A549 (cell line): ENCODE measurements at regions not wholly inside any gene's neighbourhood (a gene's known extent, or its start where the extent isn't known, plus 50 kb on each side); places are given as distances from the start of the nearest gene placed in this dataset.

Experiments used
- CEBPB ChIP-seq, 2 experiments: fragments of >200 bp in 1 of 2; sonication (Bioruptor Twin) in 1 of 2; formaldehyde crosslinking in 1 of 2; IDR thresholded peaks; 2 replicates each; pipeline ENCODE4 v1.6.1; 2012 to 2016
- CHD2 ChIP-seq: fragments of 150-350 bp; IDR thresholded peaks from 2 replicates; pipeline ENCODE4 v1.6.1; 2014; ENCODE audit warnings: low read length; ENCODE audit not compliant: partially characterized antibody
- MAZ ChIP-seq: fragments of 150-350 bp; IDR thresholded peaks from 2 replicates; pipeline ENCODE4 v1.6.1; 2014; ENCODE audit warnings: antibody characterized with exemption, low read depth, low read length, borderline replicate concordance
- MYC ChIP-seq: IDR thresholded peaks from 2 replicates; pipeline ENCODE4 v1.6.1; 2012; ENCODE audit warnings: mild to moderate bottlenecking, inconsistent platforms, low read length, improper control_type of control experiment, borderline replicate concordance
- PHF8 ChIP-seq: fragments of 200-600 bp; sonication (generic); IDR thresholded peaks from 2 replicates; pipeline ENCODE4 v1.6.1; 2016; ENCODE audit warnings: low read depth, mild to moderate bottlenecking, antibody characterized with exemption, moderate library complexity, borderline replicate concordance
- POLR2A ChIP-seq: IDR thresholded peaks from 2 replicates; pipeline ENCODE4 v1.6.1; 2012; ENCODE audit warnings: mild to moderate bottlenecking, low read length
- POLR2AphosphoS2 ChIP-seq: conservative IDR thresholded peaks from 2 replicates; pipeline ENCODE4 v1.6.1; 2012; ENCODE audit warnings: low read length, improper control_type of control experiment, inconsistent platforms
- RFX5 ChIP-seq: fragments of 450-650 bp; IDR thresholded peaks from 2 replicates; pipeline ENCODE4 v1.7.1; 2014; ENCODE audit warnings: antibody characterized with exemption, mild to moderate bottlenecking, moderate library complexity
- RNF2 ChIP-seq: fragments of 200-600 bp; sonication (generic); IDR thresholded peaks from 2 replicates; pipeline ENCODE4 v1.6.1; 2016; ENCODE audit warnings: low read depth, mild to moderate bottlenecking, antibody characterized with exemption, moderate library complexity, borderline replicate concordance
- TF ChIP-seq, protein P1 (sequence below): fragments of >200 bp; sonication (Bioruptor Twin); formaldehyde crosslinking; IDR thresholded peaks from 3 replicates; pipeline ENCODE4 v1.5.1; 2016
- TF ChIP-seq, protein P2 (sequence below): IDR thresholded peaks from 2 replicates; pipeline ENCODE4 v1.6.1; 2012; ENCODE audit warnings: low read depth, borderline replicate concordance
- TF ChIP-seq, protein P3 (sequence below): fragments of 450-650 bp; IDR thresholded peaks from 2 replicates; pipeline ENCODE4 v1.6.1; 2014; ENCODE audit warnings: antibody characterized with exemption

DNA sequence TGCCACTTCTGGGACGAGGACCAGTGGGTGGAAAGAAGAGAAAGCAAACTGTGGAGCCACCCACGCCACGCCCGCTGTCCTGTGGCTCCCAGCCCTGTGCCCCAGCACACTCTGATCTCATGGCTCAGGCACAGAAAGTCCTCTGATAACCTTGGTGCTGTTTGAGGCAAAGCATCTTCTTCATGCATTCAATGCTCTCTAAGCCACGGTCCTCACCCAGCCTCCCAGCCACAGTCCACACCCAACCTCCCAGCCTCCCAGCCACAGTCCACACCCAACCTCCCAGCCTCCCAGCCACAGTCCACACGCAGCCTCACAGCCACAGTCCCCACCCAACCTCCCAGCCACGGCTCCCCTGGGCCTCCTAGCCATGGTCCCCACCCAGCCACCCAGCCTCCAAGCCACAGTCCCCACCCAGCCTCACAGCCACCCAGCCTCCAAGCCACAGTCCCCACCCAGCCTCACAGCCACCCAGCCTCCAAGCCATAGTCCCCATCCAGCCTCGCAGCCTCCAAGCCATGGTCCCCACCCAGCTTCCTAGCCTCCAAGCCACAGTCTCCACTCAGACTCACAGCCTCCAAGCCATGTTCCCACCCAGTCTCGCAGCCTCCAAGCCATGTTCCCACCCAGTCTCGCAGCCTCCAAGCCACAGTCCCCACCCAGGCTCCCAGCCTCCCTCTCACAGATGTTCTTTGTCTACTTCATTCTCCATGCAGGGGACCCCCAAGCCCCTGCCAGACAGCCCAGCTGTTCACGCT lies 74.9 kb downstream of the SOX1 start:
- TF ChIP-seq PHF8, result no peak
- TF ChIP-seq, protein P1, sequence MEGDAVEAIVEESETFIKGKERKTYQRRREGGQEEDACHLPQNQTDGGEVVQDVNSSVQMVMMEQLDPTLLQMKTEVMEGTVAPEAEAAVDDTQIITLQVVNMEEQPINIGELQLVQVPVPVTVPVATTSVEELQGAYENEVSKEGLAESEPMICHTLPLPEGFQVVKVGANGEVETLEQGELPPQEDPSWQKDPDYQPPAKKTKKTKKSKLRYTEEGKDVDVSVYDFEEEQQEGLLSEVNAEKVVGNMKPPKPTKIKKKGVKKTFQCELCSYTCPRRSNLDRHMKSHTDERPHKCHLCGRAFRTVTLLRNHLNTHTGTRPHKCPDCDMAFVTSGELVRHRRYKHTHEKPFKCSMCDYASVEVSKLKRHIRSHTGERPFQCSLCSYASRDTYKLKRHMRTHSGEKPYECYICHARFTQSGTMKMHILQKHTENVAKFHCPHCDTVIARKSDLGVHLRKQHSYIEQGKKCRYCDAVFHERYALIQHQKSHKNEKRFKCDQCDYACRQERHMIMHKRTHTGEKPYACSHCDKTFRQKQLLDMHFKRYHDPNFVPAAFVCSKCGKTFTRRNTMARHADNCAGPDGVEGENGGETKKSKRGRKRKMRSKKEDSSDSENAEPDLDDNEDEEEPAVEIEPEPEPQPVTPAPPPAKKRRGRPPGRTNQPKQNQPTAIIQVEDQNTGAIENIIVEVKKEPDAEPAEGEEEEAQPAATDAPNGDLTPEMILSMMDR, result no peak
- no peak for TF ChIP-seq POLR2A
- TF ChIP-seq CHD2, result no peak
- no peak for TF ChIP-seq CEBPB (IDR thresholded peaks at IDR 0.05)
- TF ChIP-seq RNF2, result no peak
- TF ChIP-seq MAZ, result no peak
- TF ChIP-seq MYC, result no peak
- TF ChIP-seq POLR2AphosphoS2, result no peak
- TF ChIP-seq, protein P2, sequence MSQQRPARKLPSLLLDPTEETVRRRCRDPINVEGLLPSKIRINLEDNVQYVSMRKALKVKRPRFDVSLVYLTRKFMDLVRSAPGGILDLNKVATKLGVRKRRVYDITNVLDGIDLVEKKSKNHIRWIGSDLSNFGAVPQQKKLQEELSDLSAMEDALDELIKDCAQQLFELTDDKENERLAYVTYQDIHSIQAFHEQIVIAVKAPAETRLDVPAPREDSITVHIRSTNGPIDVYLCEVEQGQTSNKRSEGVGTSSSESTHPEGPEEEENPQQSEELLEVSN, result no peak
- no peak for TF ChIP-seq RFX5
- TF ChIP-seq, protein P3, sequence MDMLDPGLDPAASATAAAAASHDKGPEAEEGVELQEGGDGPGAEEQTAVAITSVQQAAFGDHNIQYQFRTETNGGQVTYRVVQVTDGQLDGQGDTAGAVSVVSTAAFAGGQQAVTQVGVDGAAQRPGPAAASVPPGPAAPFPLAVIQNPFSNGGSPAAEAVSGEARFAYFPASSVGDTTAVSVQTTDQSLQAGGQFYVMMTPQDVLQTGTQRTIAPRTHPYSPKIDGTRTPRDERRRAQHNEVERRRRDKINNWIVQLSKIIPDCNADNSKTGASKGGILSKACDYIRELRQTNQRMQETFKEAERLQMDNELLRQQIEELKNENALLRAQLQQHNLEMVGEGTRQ, result no peak
